CD14-positive monocyte (primary cell): ENCODE measurements at regions not wholly inside any gene's neighbourhood (a gene's known extent, or its start where the extent isn't known, plus 50 kb on each side); places are given as distances from the start of the nearest gene placed in this dataset.

Experiments
- DNase-seq, 3 donors: peaks; one replicate each; pipeline ENCODE4 v3.0.0-alpha.2; 2011 to 2022
- H2AFZ ChIP-seq: 2 replicates; pipeline ENCODE4 v1.6.0; 2012; ENCODE audit warnings: mild to moderate bottlenecking, low read depth, low read length, inconsistent platforms; ENCODE audit not compliant: insufficient read depth, poor library complexity, severe bottlenecking
- H3K27ac ChIP-seq, 2 donors: 1 replicate in 1 of 2; 2 replicates in 1 of 2; pipeline ENCODE4 v1.5.1; 2012 to 2013; ENCODE audit warnings: low read length in 2 of 2, control low read depth in 1 of 2, inconsistent platforms in 1 of 2, low read depth in 1 of 2, mild to moderate bottlenecking in 1 of 2
- H3K27me3 ChIP-seq, 2 donors: one replicate each; pipeline versions ENCODE4 v1.6.0 to v1.6.1; 2011 to 2013; ENCODE audit warnings: low read length in 2 of 2; ENCODE audit not compliant: control insufficient read depth in 2 of 2, insufficient read depth in 2 of 2
- H3K36me3 ChIP-seq, 2 donors: replicated peaks in 1 of 2; 1 replicate in 1 of 2; 2 replicates in 1 of 2; pipeline versions ENCODE4 v1.5.1 to v1.6.1; 2012 to 2013; ENCODE audit warnings: low read length in 2 of 2, control low read depth in 1 of 2, inconsistent platforms in 1 of 2, mild to moderate bottlenecking in 1 of 2; ENCODE audit not compliant: insufficient read depth in 2 of 2, control insufficient read depth in 1 of 2
- H3K4me1 ChIP-seq, 2 donors: 1 replicate in 1 of 2; 2 replicates in 1 of 2; pipeline versions ENCODE4 v1.5.1 to v1.6.1; 2012 to 2013; ENCODE audit warnings: low read length in 2 of 2, control low read depth in 1 of 2, inconsistent platforms in 1 of 2, mild to moderate bottlenecking in 1 of 2, moderate library complexity in 1 of 2; ENCODE audit not compliant: insufficient read depth in 2 of 2, control insufficient read depth in 1 of 2
- H3K4me2 ChIP-seq: replicated peaks from 2 replicates; pipeline ENCODE3; 2012; ENCODE audit warnings: low read length, moderate library complexity, mild to moderate bottlenecking; ENCODE audit not compliant: poor library complexity, severe bottlenecking; ENCODE audit errors: extremely low read depth
- H3K4me3 ChIP-seq, 3 experiments: fragments of 200-600 bp in 1 of 3; sonication (generic) in 1 of 3; replicated peaks in 1 of 3; 1 replicate in 2 of 3; 2 replicates in 1 of 3; pipeline ENCODE4 v1.5.1; 2011 to 2013; ENCODE audit warnings: low read length in 3 of 3, mild to moderate bottlenecking in 3 of 3, control low read depth in 2 of 3, low read depth in 2 of 3, inconsistent platforms in 1 of 3, moderate library complexity in 1 of 3
- H3K79me2 ChIP-seq: 2 replicates; pipeline ENCODE4 v1.6.0; 2012; ENCODE audit warnings: mild to moderate bottlenecking, control low read depth, inconsistent platforms, low read length, moderate library complexity; ENCODE audit not compliant: insufficient read depth
- H3K9ac ChIP-seq: 2 replicates; pipeline ENCODE4 v1.6.0; 2017; ENCODE audit warnings: low read length, mild to moderate bottlenecking; ENCODE audit not compliant: insufficient read depth, poor library complexity, severe bottlenecking
- H3K9me3 ChIP-seq, 2 donors: replicated peaks in 1 of 2; 1 replicate in 1 of 2; 2 replicates in 1 of 2; pipeline versions ENCODE4 v1.5.1 to v1.6.1; 2012 to 2013; ENCODE audit warnings: low read length in 2 of 2, control low read depth in 1 of 2; ENCODE audit not compliant: control insufficient read depth in 1 of 2, insufficient read depth in 1 of 2
- H4K20me1 ChIP-seq: 2 replicates; pipeline ENCODE4 v1.6.0; 2012; ENCODE audit warnings: mild to moderate bottlenecking, low read length, control low read depth, moderate library complexity; ENCODE audit not compliant: insufficient read depth
- H3K27ac Mint-ChIP-seq, 7 donors: one replicate each; pipeline ENCODE4 v1.8.0; 2020; ENCODE audit warnings: mild to moderate bottlenecking in 7 of 7, mixed read lengths in 7 of 7, moderate library complexity in 6 of 7, inconsistent platforms in 2 of 7
- H3K27me3 Mint-ChIP-seq, 3 donors: one replicate each; pipeline ENCODE4 v1.8.0; 2021 to 2022; ENCODE audit warnings: low read depth in 3 of 3, mild to moderate bottlenecking in 3 of 3, mixed read lengths in 3 of 3, moderate library complexity in 3 of 3, inconsistent platforms in 1 of 3
- H3K36me3 Mint-ChIP-seq, 2 donors: one replicate each; pipeline ENCODE4 v1.8.0; 2020; ENCODE audit warnings: mixed read lengths in 2 of 2, inconsistent platforms in 1 of 2, mild to moderate bottlenecking in 1 of 2
- H3K4me1 Mint-ChIP-seq: one replicate; pipeline ENCODE4 v1.8.0; 2020; ENCODE audit warnings: mild to moderate bottlenecking, mixed read lengths
- H3K4me3 Mint-ChIP-seq, 2 donors: one replicate each; pipeline ENCODE4 v1.8.0; 2020; ENCODE audit warnings: mild to moderate bottlenecking in 2 of 2, mixed read lengths in 2 of 2, moderate library complexity in 1 of 2
- H3K9me3 Mint-ChIP-seq, 7 donors: one replicate each; pipeline ENCODE4 v1.8.0; 2020 to 2022; ENCODE audit warnings: mixed read lengths in 7 of 7, mild to moderate bottlenecking in 6 of 7, moderate library complexity in 6 of 7, inconsistent platforms in 2 of 7
- WGBS: methylation state at CpG from one replicate; pipeline ENCODE4 v1.1.5; 2013; ENCODE audit warnings: missing lambda C conversion rate; ENCODE audit not compliant: insufficient coverage; 5-methylcytosine and 5-hydroxymethylcytosine counted together
- intact Hi-C, 2 donors: fragments of 100-400 bp; cut with micrococcal nuclease; formaldehyde crosslinking; loops; one replicate each; pipeline versions ENCODE4 v1.15.0 to v1.15.1; 2023
- TF ChIP-seq, protein P1 (sequence below): fragments of 200-600 bp; IDR thresholded peaks from one replicate; pipeline ENCODE4 v1.8.0; 2022; ENCODE audit warnings: antibody characterized with exemption, mild to moderate bottlenecking

DNA sequence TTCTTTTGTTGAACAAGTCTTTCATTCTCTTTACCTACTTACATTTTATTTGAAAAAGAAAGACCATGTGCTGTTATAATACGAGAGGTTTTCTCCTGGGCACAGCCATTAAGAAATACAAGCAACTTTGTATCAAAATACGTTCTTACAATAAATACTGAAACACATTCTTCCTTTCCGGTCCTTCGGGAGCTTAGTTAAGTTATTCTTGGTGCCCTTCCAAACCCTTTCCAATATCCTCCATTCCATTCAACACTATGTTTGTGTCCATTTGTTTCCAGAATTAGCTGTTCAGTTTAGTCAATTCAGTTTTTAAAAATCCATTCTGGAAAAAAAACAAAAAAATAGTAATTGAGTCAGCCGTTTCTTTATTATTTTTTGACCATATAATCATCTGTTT, 746.8 kb upstream of the SLC10A2 start:
- no peak overlapping the region for H3K27ac Mint-ChIP-seq
- H3K4me1 Mint-ChIP-seq: no peaks in the 10 kb centered on the region
- WGBS: no CpG with 5 or more reads among the region's 5 CpGs
- TF ChIP-seq, protein P1, sequence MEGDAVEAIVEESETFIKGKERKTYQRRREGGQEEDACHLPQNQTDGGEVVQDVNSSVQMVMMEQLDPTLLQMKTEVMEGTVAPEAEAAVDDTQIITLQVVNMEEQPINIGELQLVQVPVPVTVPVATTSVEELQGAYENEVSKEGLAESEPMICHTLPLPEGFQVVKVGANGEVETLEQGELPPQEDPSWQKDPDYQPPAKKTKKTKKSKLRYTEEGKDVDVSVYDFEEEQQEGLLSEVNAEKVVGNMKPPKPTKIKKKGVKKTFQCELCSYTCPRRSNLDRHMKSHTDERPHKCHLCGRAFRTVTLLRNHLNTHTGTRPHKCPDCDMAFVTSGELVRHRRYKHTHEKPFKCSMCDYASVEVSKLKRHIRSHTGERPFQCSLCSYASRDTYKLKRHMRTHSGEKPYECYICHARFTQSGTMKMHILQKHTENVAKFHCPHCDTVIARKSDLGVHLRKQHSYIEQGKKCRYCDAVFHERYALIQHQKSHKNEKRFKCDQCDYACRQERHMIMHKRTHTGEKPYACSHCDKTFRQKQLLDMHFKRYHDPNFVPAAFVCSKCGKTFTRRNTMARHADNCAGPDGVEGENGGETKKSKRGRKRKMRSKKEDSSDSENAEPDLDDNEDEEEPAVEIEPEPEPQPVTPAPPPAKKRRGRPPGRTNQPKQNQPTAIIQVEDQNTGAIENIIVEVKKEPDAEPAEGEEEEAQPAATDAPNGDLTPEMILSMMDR: no peak
- DNase-seq: no peak
- Histone ChIP-seq H3K4me2 (no peak overlapping the region), H4K20me1 (no peaks in the 10 kb centered on the region), H3K4me3 (no peak overlapping the region), H3K36me3 (no peaks in the 10 kb centered on the region), H3K9ac (no peak overlapping the region), H3K9me3 (peaks cover 9 to 15% of the 10 kb centered on the region in 2 donors), H3K27me3 (no peaks in the 10 kb centered on the region), H3K4me1 (no peaks in the 10 kb centered on the region), H3K27ac (no peak overlapping the region), H2AFZ (no peak overlapping the region), H3K79me2 (no peaks in the 10 kb centered on the region)
- intact Hi-C loops: no loop called here
- peaks cover 6 to 20% (median 15%) of the 10 kb centered on the region in 7 donors for H3K9me3 Mint-ChIP-seq
- no peak overlapping the region for H3K4me3 Mint-ChIP-seq
- H3K27me3 Mint-ChIP-seq: peaks cover 0 to 1% (median 0%) of the 10 kb centered on the region in 3 donors
- H3K36me3 Mint-ChIP-seq: no peaks in the 10 kb centered on the region

DNA sequence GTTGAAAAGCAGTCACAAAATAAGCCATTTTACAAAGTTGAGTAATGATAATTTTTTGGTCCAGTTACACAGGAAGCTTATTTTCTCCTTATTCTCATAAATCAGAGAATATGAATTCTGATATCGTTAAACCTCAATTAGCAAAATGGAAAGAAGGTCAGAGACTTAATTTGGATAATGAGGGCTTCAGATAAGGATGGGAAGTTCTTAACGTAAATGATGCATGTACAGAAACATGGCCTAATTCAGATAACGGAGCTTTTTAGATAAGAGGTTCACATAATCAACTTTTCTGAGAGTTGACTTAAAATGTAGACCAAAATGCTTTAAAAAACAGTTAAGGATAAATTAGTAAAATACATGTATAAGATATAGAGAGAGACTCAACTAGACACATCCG, 746.3 kb upstream of the SLC10A2 start:
- Mint-ChIP-seq H3K9me3 (peaks cover 7 to 21% (median 14%) of the 10 kb centered on the region in 7 donors), H3K27me3 (peaks cover 0 to 1% (median 1%) of the 10 kb centered on the region in 3 donors), H3K4me3 (no peak overlapping the region), H3K36me3 (no peaks in the 10 kb centered on the region), H3K27ac (no peak overlapping the region), H3K4me1 (no peaks in the 10 kb centered on the region)
- Histone ChIP-seq H3K36me3 (no peaks in the 10 kb centered on the region), H3K4me3 (no peak overlapping the region), H3K4me2 (no peak overlapping the region), H4K20me1 (no peaks in the 10 kb centered on the region), H3K27me3 (no peaks in the 10 kb centered on the region), H3K27ac (no peak overlapping the region), H3K79me2 (no peaks in the 10 kb centered on the region), H3K9ac (no peak overlapping the region), H3K9me3 (peaks cover 9 to 15% of the 10 kb centered on the region in 2 donors), H2AFZ (no peak overlapping the region), H3K4me1 (no peaks in the 10 kb centered on the region)
- TF ChIP-seq, protein P1: no peak
- no CpG with 5 or more reads among the region's 4 CpGs for WGBS
- intact Hi-C loops: no loop called here
- DNase-seq: no peak
